PFSK-1 (cell line): ENCODE measurements at regions not wholly inside any gene's neighbourhood (a gene's known extent, or its start where the extent isn't known, plus 50 kb on each side); places are given as distances from the start of the nearest gene placed in this dataset.

Source experiments
- FOXP2 ChIP-seq: optimal IDR thresholded peaks from 2 replicates; pipeline ENCODE3; 2011; ENCODE audit warnings: borderline replicate concordance, control low read depth, inconsistent platforms; ENCODE audit not compliant: insufficient read depth; ENCODE audit errors: extremely low read length, extremely low read depth
- POLR2AphosphoS5 ChIP-seq: IDR thresholded peaks from 2 replicates; pipeline ENCODE4 v1.6.1; 2012; ENCODE audit warnings: low read depth, mild to moderate bottlenecking, control low read depth, low read length, moderate library complexity
- SIN3A ChIP-seq: IDR thresholded peaks from 2 replicates; pipeline ENCODE4 v1.6.1; 2012; ENCODE audit warnings: mild to moderate bottlenecking, low read length, moderate library complexity, borderline replicate concordance; ENCODE audit not compliant: insufficient read depth
- TF ChIP-seq, protein P1 (sequence below), 2 experiments: IDR thresholded peaks; 2 replicates each; pipeline versions ENCODE4 v1.6.1 to v1.8.0; 2011 to 2012; ENCODE audit warnings: low read depth in 2 of 2, low read length in 2 of 2, control low read depth in 1 of 2, inconsistent platforms in 1 of 2, mild to moderate bottlenecking in 1 of 2, moderate library complexity in 1 of 2; ENCODE audit not compliant: insufficient read depth in 1 of 2

DNA sequence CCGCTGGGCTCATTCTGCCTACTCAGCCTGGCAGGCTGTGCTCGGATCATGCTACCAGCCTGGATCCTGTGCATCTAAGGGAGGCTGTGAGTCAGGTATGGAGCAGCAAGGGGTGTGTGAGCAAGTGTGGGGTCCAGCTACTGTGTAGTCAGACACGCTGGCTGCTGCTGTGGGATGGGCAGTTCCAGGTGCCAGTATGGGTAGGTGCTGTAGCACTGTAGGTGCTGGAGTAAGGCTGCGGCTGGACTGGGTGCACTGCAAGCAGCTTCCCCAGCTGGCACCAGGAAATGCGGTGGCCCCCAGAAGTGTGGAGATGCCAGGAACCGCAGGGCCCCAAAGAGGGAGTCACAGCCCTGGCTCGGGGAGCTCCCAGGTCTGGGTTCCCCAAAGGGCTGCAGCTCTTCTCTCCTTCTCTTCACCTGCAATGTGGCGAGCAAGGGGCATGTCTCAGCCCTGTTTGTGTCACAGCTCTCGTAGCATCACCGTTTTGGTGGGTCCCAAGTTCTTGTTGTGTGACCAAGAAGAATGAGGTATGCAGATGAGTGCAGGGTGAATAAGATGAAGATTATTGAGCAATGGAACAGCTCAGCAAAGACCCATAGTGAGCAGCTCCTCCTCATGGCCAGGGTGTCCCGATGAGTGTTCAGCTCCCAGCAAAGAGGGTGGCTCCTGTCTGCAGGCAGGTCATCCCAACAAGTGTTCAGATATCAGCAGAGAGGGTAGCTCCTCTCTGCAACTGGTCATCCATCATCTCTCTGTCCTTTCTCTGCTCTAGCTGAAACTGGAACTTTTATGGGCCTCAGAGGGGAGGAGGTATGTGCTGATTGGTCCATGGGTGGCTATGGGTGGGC is 462.9 kb downstream of the TBC1D22A start:
- TF ChIP-seq, protein P1, sequence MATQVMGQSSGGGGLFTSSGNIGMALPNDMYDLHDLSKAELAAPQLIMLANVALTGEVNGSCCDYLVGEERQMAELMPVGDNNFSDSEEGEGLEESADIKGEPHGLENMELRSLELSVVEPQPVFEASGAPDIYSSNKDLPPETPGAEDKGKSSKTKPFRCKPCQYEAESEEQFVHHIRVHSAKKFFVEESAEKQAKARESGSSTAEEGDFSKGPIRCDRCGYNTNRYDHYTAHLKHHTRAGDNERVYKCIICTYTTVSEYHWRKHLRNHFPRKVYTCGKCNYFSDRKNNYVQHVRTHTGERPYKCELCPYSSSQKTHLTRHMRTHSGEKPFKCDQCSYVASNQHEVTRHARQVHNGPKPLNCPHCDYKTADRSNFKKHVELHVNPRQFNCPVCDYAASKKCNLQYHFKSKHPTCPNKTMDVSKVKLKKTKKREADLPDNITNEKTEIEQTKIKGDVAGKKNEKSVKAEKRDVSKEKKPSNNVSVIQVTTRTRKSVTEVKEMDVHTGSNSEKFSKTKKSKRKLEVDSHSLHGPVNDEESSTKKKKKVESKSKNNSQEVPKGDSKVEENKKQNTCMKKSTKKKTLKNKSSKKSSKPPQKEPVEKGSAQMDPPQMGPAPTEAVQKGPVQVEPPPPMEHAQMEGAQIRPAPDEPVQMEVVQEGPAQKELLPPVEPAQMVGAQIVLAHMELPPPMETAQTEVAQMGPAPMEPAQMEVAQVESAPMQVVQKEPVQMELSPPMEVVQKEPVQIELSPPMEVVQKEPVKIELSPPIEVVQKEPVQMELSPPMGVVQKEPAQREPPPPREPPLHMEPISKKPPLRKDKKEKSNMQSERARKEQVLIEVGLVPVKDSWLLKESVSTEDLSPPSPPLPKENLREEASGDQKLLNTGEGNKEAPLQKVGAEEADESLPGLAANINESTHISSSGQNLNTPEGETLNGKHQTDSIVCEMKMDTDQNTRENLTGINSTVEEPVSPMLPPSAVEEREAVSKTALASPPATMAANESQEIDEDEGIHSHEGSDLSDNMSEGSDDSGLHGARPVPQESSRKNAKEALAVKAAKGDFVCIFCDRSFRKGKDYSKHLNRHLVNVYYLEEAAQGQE (IDR thresholded peaks at IDR 0.05; ENCODE audit: insufficient read depth in 1 of 2, low read depth in 2 of 2, low read length in 2 of 2): no peak
- no peak for TF ChIP-seq POLR2AphosphoS5
- no peak for TF ChIP-seq SIN3A
- no peak for TF ChIP-seq FOXP2
